ENCODE measurements at regions not wholly inside any gene's neighbourhood (a gene's known extent, or its start where the extent isn't known, plus 50 kb on each side); places are given as distances from the start of the nearest gene placed in this dataset.

GRCh38 chr4:29566371-29566770, 1153.8 kb upstream of the PCDH7 start:
- TF ChIP-seq TAF1 (IDR thresholded peaks at IDR 0.05; ENCODE audit: low read depth) = no peak
- TF ChIP-seq TCF12 (IDR thresholded peaks at IDR 0.05; ENCODE audit: low read depth) = no peak
- TF ChIP-seq REST (IDR thresholded peaks at IDR 0.05; ENCODE audit: low read depth) = no peak
- TF ChIP-seq RAD21 (IDR thresholded peaks at IDR 0.05; ENCODE audit: low read depth) = no peak
- no peak for TF ChIP-seq USF1 (IDR thresholded peaks at IDR 0.05)
- no peak for TF ChIP-seq EP300 (IDR thresholded peaks at IDR 0.05; ENCODE audit: borderline replicate concordance)
- no peak for TF ChIP-seq ZBTB7A (IDR thresholded peaks at IDR 0.05; ENCODE audit: low read depth)
- no peak for TF ChIP-seq TEAD4 (IDR thresholded peaks at IDR 0.05)
- no peak for TF ChIP-seq YY1 (IDR thresholded peaks at IDR 0.05; ENCODE audit: low read depth)
- no peak for TF ChIP-seq NFIC (IDR thresholded peaks at IDR 0.05)
- TF ChIP-seq CREB1 (IDR thresholded peaks at IDR 0.05; ENCODE audit: low read depth) = no peak
- TF ChIP-seq MAX (IDR thresholded peaks at IDR 0.05) = no peak
- no peak for TF ChIP-seq FOXM1 (IDR thresholded peaks at IDR 0.05; ENCODE audit: borderline replicate concordance, low read depth)
- no peak for TF ChIP-seq CEBPB (IDR thresholded peaks at IDR 0.05)

All from Ishikawa (cell line).